ENCODE measurements at regions not wholly inside any gene's neighbourhood (a gene's known extent, or its start where the extent isn't known, plus 50 kb on each side); places are given as distances from the start of the nearest gene placed in this dataset.

GRCh38 chr7:46150721-46151120, 229.6 kb upstream of the IGFBP3 start:
- no peak for DNase-seq

GRCh38 chr7:46150202-46150601, 229.1 kb upstream of the IGFBP3 start:
- DNase-seq = no peak

- DNase-seq = no peak
These were observed 226.8 kb upstream of the IGFBP3 start for GRCh38 chr7:46147871-46148270.

- DNase-seq = no peak
These were observed 225.6 kb upstream of the IGFBP3 start for GRCh38 chr7:46146454-46147255.

- DNase-seq = no peak
These were observed 224.3 kb upstream of the IGFBP3 start for GRCh38 chr7:46145412-46145811.

GRCh38 chr7:46143949-46144917, 223.2 kb upstream of the IGFBP3 start:
- no peak for DNase-seq

GRCh38 chr7:46143421-46143820, 222.3 kb upstream of the IGFBP3 start:
- DNase-seq = no peak

- DNase-seq = no peak
These were observed 218.0 kb upstream of the IGFBP3 start for GRCh38 chr7:46139079-46139478.

- no peak for DNase-seq
These were observed 216.7 kb upstream of the IGFBP3 start for GRCh38 chr7:46137725-46138124.

GRCh38 chr7:46135557-46135956, 214.5 kb upstream of the IGFBP3 start:
- no peak for DNase-seq

- no peak for DNase-seq
These were observed 213.7 kb upstream of the IGFBP3 start for GRCh38 chr7:46134795-46135194.

- DNase-seq = no peak
These were observed 213.3 kb upstream of the IGFBP3 start for GRCh38 chr7:46134385-46134784.

GRCh38 chr7:46133751-46134150, 212.7 kb upstream of the IGFBP3 start:
- DNase-seq = no peak

GRCh38 chr7:46133072-46133471, 212.0 kb upstream of the IGFBP3 start:
- no peak for DNase-seq

GRCh38 chr7:46131916-46132795, 211.1 kb upstream of the IGFBP3 start:
- DNase-seq = no peak

- DNase-seq = no peak
These were observed 208.8 kb upstream of the IGFBP3 start for GRCh38 chr7:46129831-46130230.

- DNase-seq = no peak
These were observed 206.7 kb upstream of the IGFBP3 start for GRCh38 chr7:46127814-46128213.

GRCh38 chr7:46126675-46127300, 205.7 kb upstream of the IGFBP3 start:
- DNase-seq = no peak

GRCh38 chr7:46123756-46124343, 202.8 kb upstream of the IGFBP3 start:
- DNase-seq = no peak

GRCh38 chr7:46115410-46115809, 194.3 kb upstream of the IGFBP3 start:
- no peak for DNase-seq

GRCh38 chr7:46109437-46109836, 188.4 kb upstream of the IGFBP3 start:
- no peak for DNase-seq

- DNase-seq = no peak
These were observed 187.2 kb upstream of the IGFBP3 start for GRCh38 chr7:46108272-46108671.
